PC-3 (cell line): ENCODE measurements at regions not wholly inside any gene's neighbourhood (a gene's known extent, or its start where the extent isn't known, plus 50 kb on each side); places are given as distances from the start of the nearest gene placed in this dataset.
"Not testable (repeated sequence)": the region's sequence is repeated elsewhere in the genome, so short reads cannot be mapped to it uniquely, and the experiment has no call there.

Source experiments
- EZH2 ChIP-seq: fragments of 300-600 bp; sonication (generic); IDR thresholded peaks from one replicate; pipeline ENCODE4 v1.6.1; 2017; ENCODE audit warnings: antibody characterized with exemption, mild to moderate bottlenecking, low read length; ENCODE audit not compliant: unreplicated experiment
- EZH2phosphoT487 ChIP-seq: fragments of 300-600 bp; sonication (generic); IDR thresholded peaks from 2 replicates; pipeline ENCODE4 v1.6.1; 2018; ENCODE audit warnings: mild to moderate bottlenecking, antibody characterized with exemption, low read length, borderline replicate concordance
- TF ChIP-seq, protein P1 (sequence below): fragments of 300-600 bp; sonication (generic); conservative IDR thresholded peaks from 2 replicates; pipeline ENCODE4 v1.5.1; 2017; ENCODE audit warnings: antibody characterized with exemption, low read depth, mild to moderate bottlenecking, low read length

DNA sequence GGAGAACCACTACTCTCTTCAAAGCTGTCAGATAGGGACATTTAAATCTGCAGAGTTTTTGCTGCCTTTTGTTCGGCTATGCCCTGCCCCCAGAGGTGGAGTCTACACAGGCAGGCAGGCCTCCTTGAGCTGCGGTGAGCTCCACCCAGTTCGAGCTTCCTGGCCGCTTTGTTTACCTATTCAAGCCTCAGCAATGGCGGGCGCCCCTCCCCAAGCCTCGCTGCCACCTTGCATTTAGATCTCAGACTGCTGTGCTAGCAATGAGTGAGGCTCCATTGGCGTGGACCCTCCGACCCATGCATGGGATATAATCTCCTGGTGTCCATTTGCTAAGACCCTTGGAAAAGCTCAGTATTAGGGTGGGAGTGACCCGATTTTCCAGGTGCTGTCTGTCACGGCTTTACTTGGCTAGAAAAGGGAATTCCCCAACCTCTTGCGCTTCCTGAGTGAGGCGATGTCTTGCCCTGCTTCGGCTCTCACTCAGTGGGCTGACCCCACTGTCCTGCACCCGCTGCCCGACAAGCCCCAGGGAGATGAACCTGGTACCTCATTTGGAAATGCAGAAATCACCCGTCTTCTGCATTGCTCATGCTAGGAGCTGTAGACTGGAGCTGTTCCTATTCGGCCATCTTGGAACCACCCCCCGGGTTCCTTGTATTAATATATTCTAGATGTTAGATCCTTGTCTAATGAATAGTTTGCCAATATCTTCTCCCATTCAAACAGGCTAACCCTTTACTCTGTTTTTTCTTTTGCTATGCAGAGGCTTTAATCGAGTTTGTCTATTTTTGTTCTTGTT, 113.8 kb downstream of the COX7C start:
- TF ChIP-seq, protein P1, sequence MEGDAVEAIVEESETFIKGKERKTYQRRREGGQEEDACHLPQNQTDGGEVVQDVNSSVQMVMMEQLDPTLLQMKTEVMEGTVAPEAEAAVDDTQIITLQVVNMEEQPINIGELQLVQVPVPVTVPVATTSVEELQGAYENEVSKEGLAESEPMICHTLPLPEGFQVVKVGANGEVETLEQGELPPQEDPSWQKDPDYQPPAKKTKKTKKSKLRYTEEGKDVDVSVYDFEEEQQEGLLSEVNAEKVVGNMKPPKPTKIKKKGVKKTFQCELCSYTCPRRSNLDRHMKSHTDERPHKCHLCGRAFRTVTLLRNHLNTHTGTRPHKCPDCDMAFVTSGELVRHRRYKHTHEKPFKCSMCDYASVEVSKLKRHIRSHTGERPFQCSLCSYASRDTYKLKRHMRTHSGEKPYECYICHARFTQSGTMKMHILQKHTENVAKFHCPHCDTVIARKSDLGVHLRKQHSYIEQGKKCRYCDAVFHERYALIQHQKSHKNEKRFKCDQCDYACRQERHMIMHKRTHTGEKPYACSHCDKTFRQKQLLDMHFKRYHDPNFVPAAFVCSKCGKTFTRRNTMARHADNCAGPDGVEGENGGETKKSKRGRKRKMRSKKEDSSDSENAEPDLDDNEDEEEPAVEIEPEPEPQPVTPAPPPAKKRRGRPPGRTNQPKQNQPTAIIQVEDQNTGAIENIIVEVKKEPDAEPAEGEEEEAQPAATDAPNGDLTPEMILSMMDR: not testable (repeated sequence)
- not testable (repeated sequence) for TF ChIP-seq EZH2phosphoT487, EZH2
